ENCODE measurements at regions not wholly inside any gene's neighbourhood (a gene's known extent, or its start where the extent isn't known, plus 50 kb on each side); places are given as distances from the start of the nearest gene placed in this dataset.
"Not testable (repeated sequence)": the region's sequence is repeated elsewhere in the genome, so short reads cannot be mapped to it uniquely, and the experiment has no call there.

DNA sequence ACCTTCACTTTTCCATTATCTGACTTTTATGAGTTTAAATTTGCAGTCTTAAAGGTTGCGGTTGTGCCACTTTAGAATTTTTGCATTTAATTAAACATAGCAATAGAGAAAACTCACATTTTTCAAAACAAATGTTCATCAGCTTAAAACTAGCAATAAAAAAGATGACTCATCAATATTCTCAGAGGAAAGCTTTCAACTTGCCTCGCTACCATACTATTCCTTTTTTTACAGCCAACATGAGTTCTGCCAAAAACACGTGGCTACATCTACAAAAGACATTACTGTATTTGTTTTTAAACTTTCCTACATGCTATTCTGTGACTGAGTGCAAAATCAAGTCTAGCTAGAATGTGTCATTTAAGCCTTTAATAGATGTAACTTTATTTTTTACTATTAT is 497.1 kb downstream of the RPS29 start:
- H3K4me3 ChIP-seq (ENCODE audit: low read depth, low read length): no peak overlapping the region

DNA sequence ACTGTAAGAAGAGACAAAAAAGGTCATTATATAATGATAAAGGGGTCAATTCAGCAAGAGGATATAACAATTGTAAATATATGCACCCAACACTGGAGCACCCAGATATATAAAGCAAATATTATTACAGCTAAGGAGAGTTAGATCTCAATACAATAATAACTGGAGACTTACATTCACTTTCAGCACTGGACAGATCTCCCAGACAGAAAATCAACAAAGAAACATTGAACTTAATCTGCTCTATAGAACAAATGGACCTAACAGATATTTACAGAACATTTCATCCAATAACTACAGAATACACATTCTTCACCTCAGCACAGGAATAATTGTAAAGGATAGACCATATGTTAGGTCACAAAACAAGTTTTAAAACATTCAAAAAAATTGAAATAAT is 512.9 kb downstream of the RPS29 start:
- H3K4me3 ChIP-seq (ENCODE audit: low read depth, low read length): not testable (repeated sequence)

More for the DNA sequence above, 497.1 kb downstream of the RPS29 start:
- TF ChIP-seq, protein P1, sequence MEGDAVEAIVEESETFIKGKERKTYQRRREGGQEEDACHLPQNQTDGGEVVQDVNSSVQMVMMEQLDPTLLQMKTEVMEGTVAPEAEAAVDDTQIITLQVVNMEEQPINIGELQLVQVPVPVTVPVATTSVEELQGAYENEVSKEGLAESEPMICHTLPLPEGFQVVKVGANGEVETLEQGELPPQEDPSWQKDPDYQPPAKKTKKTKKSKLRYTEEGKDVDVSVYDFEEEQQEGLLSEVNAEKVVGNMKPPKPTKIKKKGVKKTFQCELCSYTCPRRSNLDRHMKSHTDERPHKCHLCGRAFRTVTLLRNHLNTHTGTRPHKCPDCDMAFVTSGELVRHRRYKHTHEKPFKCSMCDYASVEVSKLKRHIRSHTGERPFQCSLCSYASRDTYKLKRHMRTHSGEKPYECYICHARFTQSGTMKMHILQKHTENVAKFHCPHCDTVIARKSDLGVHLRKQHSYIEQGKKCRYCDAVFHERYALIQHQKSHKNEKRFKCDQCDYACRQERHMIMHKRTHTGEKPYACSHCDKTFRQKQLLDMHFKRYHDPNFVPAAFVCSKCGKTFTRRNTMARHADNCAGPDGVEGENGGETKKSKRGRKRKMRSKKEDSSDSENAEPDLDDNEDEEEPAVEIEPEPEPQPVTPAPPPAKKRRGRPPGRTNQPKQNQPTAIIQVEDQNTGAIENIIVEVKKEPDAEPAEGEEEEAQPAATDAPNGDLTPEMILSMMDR (IDR thresholded peaks at IDR 0.05; ENCODE audit: borderline replicate concordance, insufficient read depth, low read depth, low read length): no peak

DNA sequence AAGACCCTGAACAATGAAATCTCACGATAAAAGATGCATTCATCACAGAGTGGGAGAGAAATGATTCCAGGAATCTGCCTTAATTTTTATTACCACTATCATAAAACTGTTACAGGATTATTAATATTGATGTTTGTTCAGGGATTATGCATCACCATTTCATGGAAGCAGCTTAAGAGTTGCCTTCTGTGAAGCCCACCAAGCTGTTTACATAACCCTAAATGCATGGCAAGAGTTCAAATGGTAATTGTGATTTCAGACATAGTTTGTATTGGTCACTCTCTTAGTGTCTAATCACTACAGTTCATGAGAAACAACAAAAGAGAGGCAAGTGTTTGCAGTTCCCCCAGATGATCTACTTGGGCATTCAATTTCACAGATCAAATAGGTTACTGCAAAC is 527.7 kb downstream of the RPS29 start:
- H3K4me3 ChIP-seq (ENCODE audit: low read depth, low read length): no peak overlapping the region
- TF ChIP-seq, protein P1 (IDR thresholded peaks at IDR 0.05; ENCODE audit: borderline replicate concordance, insufficient read depth, low read depth, low read length): no peak

DNA sequence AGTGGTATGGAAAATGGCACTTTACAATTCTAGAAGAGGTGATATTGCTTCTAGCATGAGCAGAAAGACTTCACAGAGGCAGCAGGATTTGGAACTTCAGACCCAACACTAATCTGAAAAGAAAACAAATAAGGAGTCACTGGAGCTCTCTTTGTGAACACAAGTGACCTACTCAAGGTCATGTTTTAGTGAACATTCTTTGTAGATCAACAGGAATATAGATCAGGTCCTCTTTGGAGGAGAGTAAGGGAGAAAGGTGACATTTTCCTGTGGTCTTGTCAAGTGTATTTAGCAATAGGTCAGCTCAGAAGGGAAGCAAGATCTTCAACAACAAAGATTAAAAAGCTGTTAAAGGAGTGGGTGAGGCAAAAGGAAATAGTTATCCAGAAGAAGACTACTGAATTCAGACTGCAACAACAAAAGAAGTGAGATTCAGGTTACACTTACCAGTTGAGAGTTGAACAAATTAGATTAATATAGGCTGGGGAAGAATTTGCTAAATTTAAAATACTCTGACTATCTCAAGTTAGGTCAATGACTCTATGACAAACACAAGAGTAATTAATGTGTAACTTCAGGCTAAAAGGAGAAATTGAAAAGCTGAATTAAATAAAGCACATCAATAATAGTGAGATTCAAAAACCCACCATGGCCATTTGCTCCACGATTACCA is 528.2 kb downstream of the RPS29 start:
- no peak overlapping the region for H3K4me3 ChIP-seq (ENCODE audit: low read depth, low read length)
- TF ChIP-seq, protein P1 (IDR thresholded peaks at IDR 0.05; ENCODE audit: borderline replicate concordance, insufficient read depth, low read depth, low read length): no peak

DNA sequence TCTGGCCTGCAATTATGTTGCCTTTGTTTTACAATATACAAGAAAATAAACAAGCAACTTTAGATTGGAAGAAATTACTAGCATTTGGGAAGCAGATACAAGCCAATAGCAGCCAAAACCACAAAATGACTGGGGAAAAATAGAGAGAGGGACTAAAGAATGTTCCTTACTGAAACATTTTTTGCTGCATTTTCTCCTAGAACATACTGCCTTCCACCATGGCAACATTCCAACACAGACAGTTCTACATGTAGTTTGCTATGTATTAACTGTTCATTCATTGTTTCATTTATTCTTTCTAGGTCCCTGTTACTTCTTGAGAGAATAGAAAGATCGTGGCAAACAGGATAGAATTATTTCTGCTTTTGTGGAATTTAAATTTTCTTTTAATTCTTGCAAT is 530.2 kb downstream of the RPS29 start:
- no peak overlapping the region for H3K4me3 ChIP-seq (ENCODE audit: low read depth, low read length)
- TF ChIP-seq, protein P1 (IDR thresholded peaks at IDR 0.05; ENCODE audit: borderline replicate concordance, insufficient read depth, low read depth, low read length): no peak

DNA sequence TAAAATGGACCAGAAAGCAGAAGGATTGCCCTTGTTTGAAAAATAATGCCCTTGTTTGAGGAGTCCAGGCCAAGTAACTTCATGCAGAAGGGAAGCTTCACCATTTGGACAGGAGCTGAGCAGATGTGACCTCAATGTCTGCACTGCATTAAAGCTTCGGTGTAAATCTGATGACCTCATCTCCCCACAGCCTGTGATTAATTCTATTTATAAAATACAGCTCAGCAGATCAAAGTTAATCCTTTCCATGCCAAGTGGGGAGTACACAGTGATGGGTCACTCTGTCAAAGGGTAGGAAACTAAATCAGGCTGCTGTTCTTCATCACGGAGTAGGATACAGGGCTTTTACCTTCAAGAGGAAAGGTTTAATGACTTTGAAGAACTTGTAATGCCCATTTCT is 533.7 kb downstream of the RPS29 start:
- TF ChIP-seq, protein P1 (IDR thresholded peaks at IDR 0.05; ENCODE audit: borderline replicate concordance, insufficient read depth, low read depth, low read length): no peak
- H3K4me3 ChIP-seq (ENCODE audit: low read depth, low read length): no peak overlapping the region

DNA sequence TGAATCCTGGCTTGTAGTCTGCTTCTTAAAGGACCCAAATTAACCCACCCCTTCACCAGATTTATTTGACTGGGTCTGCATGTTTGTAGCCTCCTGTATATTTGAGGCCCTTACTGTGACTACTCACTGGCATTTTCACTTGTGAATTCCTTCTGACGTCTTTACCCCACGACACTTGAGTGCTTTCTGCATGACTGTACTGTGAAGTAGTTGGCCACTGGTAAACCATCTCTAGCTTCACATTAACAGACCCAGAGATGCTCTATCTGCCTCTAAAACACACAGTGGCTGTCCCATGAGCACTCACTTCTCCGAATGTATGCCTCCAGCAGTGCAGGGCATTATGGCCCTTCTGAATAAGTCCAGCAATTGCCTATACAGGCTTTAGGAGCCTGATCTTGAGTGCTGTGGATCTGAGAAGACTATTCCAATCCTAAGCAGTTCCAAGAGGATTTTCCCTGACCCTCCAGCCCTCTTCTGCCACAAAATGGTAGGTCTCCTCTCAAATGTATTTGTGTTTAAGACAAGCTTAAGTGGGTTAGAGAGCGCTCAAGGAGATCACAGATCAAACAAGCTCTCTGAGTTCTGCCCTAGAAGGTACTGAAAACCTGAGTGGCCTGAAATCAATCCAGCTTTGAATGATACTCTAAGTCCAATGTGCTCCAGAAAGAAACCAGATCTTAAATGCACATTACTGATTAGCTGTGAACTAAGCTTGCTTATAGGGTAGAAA is 534.7 kb downstream of the RPS29 start:
- TF ChIP-seq, protein P1 (IDR thresholded peaks at IDR 0.05; ENCODE audit: borderline replicate concordance, insufficient read depth, low read depth, low read length): no peak
- H3K4me3 ChIP-seq (ENCODE audit: low read depth, low read length): no peak overlapping the region
